ENCODE measurements at regions not wholly inside any gene's neighbourhood (a gene's known extent, or its start where the extent isn't known, plus 50 kb on each side); places are given as distances from the start of the nearest gene placed in this dataset.

- H3K9ac ChIP-seq, result no peak overlapping the region
- H2AFZ ChIP-seq (ENCODE audit: low read depth), result no peak overlapping the region
- H3K9me3 ChIP-seq, result no peaks in the 10 kb centered on the region
- ChIA-PET POLR2A (no interaction called here), CTCF (no interaction called here)
- no peaks in the 10 kb centered on the region for H3K79me2 ChIP-seq (ENCODE audit: insufficient read depth)
- H3K4me2 ChIP-seq, result no peak overlapping the region
- WGBS (ENCODE audit: low lambda C conversion rate), result 56% methylated on average over 15 of the region's 24 CpGs
- no peak for DNase-seq
- TF ChIP-seq NRF1 (IDR thresholded peaks at IDR 0.05; ENCODE audit: low read depth, low read length) (no peak), TAF1 (IDR thresholded peaks at IDR 0.05; ENCODE audit: borderline replicate concordance, low read depth, low read length) (no peak), MAX (IDR thresholded peaks at IDR 0.05; ENCODE audit: low read depth) (no peak), IRF3 (IDR thresholded peaks at IDR 0.05; ENCODE audit: low read depth, low read length) (no peak), GATA2 (CRISPR knock-in tag; IDR thresholded peaks at IDR 0.05) (no peak), TEAD4 (IDR thresholded peaks at IDR 0.05; ENCODE audit: borderline replicate concordance, insufficient read depth) (no peak), CHD2 (IDR thresholded peaks at IDR 0.05; ENCODE audit: low read length, partially characterized antibody) (no peak), EP300 (IDR thresholded peaks at IDR 0.05; ENCODE audit: borderline replicate concordance in 1 of 2, low read depth in 1 of 2, low read length in 1 of 2) (no peak), FOXM1 (IDR thresholded peaks at IDR 0.05; ENCODE audit: low read depth) (no peak), NFIC (IDR thresholded peaks at IDR 0.05; ENCODE audit: borderline replicate concordance) (no peak), RCOR1 (IDR thresholded peaks at IDR 0.05; ENCODE audit: low read length) (no peak)
- TF ChIP-seq, protein P1, sequence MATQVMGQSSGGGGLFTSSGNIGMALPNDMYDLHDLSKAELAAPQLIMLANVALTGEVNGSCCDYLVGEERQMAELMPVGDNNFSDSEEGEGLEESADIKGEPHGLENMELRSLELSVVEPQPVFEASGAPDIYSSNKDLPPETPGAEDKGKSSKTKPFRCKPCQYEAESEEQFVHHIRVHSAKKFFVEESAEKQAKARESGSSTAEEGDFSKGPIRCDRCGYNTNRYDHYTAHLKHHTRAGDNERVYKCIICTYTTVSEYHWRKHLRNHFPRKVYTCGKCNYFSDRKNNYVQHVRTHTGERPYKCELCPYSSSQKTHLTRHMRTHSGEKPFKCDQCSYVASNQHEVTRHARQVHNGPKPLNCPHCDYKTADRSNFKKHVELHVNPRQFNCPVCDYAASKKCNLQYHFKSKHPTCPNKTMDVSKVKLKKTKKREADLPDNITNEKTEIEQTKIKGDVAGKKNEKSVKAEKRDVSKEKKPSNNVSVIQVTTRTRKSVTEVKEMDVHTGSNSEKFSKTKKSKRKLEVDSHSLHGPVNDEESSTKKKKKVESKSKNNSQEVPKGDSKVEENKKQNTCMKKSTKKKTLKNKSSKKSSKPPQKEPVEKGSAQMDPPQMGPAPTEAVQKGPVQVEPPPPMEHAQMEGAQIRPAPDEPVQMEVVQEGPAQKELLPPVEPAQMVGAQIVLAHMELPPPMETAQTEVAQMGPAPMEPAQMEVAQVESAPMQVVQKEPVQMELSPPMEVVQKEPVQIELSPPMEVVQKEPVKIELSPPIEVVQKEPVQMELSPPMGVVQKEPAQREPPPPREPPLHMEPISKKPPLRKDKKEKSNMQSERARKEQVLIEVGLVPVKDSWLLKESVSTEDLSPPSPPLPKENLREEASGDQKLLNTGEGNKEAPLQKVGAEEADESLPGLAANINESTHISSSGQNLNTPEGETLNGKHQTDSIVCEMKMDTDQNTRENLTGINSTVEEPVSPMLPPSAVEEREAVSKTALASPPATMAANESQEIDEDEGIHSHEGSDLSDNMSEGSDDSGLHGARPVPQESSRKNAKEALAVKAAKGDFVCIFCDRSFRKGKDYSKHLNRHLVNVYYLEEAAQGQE (IDR thresholded peaks at IDR 0.05; ENCODE audit: low read depth, low read length), result no peak
- H3K4me3 ChIP-seq (ENCODE audit: low read depth in 2 of 2, low read length in 1 of 2), result no peak overlapping the region
- no peaks in the 10 kb centered on the region for H3K36me3 ChIP-seq (replicated peaks in 1 of 2; ENCODE audit: control insufficient read depth in 1 of 2, insufficient read depth in 2 of 2, low read length in 1 of 2)
- H3K4me1 ChIP-seq (ENCODE audit: control insufficient read depth in 1 of 2, insufficient read depth in 2 of 2, low read depth in 1 of 2, low read length in 1 of 2), result no peaks in the 10 kb centered on the region; a peak in 1 of 4 replicates
- H4K20me1 ChIP-seq (ENCODE audit: insufficient read depth), result no peaks in the 10 kb centered on the region
- no peaks in the 10 kb centered on the region for H3K27me3 ChIP-seq (ENCODE audit: insufficient read depth)
- H3F3A ChIP-seq (replicated peaks; ENCODE audit: insufficient read depth), result no peaks in the 10 kb centered on the region
- no peaks in the 10 kb centered on the region for H3K9me2 ChIP-seq
- no peak overlapping the region for H3K27ac ChIP-seq (ENCODE audit: low read depth in 2 of 2, low read length in 1 of 2)
Measured at GRCh38 chr2:240200230-240201051, 60.0 kb upstream of the OTOS start.

All from SK-N-SH (cell line).